GM19463 (cell line): ENCODE measurements at regions not wholly inside any gene's neighbourhood (a gene's known extent, or its start where the extent isn't known, plus 50 kb on each side); places are given as distances from the start of the nearest gene placed in this dataset.

Experiments used
- ATAC-seq: cut with Tn5 transposase; IDR thresholded peaks from one replicate; pipeline ENCODE4 v1.9.1; 2021; ENCODE audit warnings: mild to moderate bottlenecking, moderate library complexity; ENCODE audit not compliant: unreplicated experiment

- no peak for ATAC-seq
Measured at GRCh38 chr3:174639970-174640369, 219.2 kb upstream of the NAALADL2 start.

GRCh38 chr3:174640932-174641331, 218.2 kb upstream of the NAALADL2 start:
- ATAC-seq, result no peak

GRCh38 chr3:174644287-174644686, 214.8 kb upstream of the NAALADL2 start:
- no peak for ATAC-seq

- ATAC-seq, result no peak
Measured at GRCh38 chr3:174651951-174652350, 207.2 kb upstream of the NAALADL2 start.

- ATAC-seq, result no peak
Measured at GRCh38 chr3:174659511-174659910, 199.6 kb upstream of the NAALADL2 start.

- ATAC-seq, result no peak
Measured at GRCh38 chr3:174662653-174663052, 196.5 kb upstream of the NAALADL2 start.

- no peak for ATAC-seq
Measured at GRCh38 chr3:174667386-174667785, 191.7 kb upstream of the NAALADL2 start.

- ATAC-seq, result no peak
Measured at GRCh38 chr3:174675406-174675805, 183.7 kb upstream of the NAALADL2 start.

- no peak for ATAC-seq
Measured at GRCh38 chr3:174681784-174682183, 177.3 kb upstream of the NAALADL2 start.

GRCh38 chr3:174685796-174686195, 173.3 kb upstream of the NAALADL2 start:
- no peak for ATAC-seq

- ATAC-seq, result no peak
Measured at GRCh38 chr3:174697310-174697709, 161.8 kb upstream of the NAALADL2 start.

GRCh38 chr3:174700736-174701135, 158.4 kb upstream of the NAALADL2 start:
- ATAC-seq, result no peak

GRCh38 chr3:174710612-174711011, 148.5 kb upstream of the NAALADL2 start:
- no peak for ATAC-seq

- ATAC-seq, result no peak
Measured at GRCh38 chr3:174715386-174715785, 143.7 kb upstream of the NAALADL2 start.

GRCh38 chr3:174716956-174717505, 142.1 kb upstream of the NAALADL2 start:
- no peak for ATAC-seq

GRCh38 chr3:174720717-174721116, 138.4 kb upstream of the NAALADL2 start:
- ATAC-seq, result no peak

GRCh38 chr3:174725303-174725702, 133.8 kb upstream of the NAALADL2 start:
- no peak for ATAC-seq

GRCh38 chr3:174737966-174738365, 121.2 kb upstream of the NAALADL2 start:
- ATAC-seq, result no peak

GRCh38 chr3:174749143-174749542, 110.0 kb upstream of the NAALADL2 start:
- ATAC-seq, result no peak

GRCh38 chr3:174755833-174756829, 103.0 kb upstream of the NAALADL2 start:
- ATAC-seq, result no peak

- no peak for ATAC-seq
Measured at GRCh38 chr3:174758943-174759342, 100.2 kb upstream of the NAALADL2 start.

- ATAC-seq, result no peak
Measured at GRCh38 chr3:174767406-174767805, 91.7 kb upstream of the NAALADL2 start.
